Dedifferentiated amniotic fluid mesenchymal stem cell (primary cell): ENCODE measurements at regions not wholly inside any gene's neighbourhood (a gene's known extent, or its start where the extent isn't known, plus 50 kb on each side); places are given as distances from the start of the nearest gene placed in this dataset.
"Not testable (repeated sequence)": the region's sequence is repeated elsewhere in the genome, so short reads cannot be mapped to it uniquely, and the experiment has no call there.

ENCODE experiments used
- DNase-seq: peaks from one replicate; pipeline ENCODE4 v3.0.0-alpha.2; 2016; ENCODE audit errors: extremely low spot score

- no peak for DNase-seq
Observed at GRCh38 chr3:83251490-83251889, 1490.0 kb upstream of the GBE1 start.

- no peak for DNase-seq
Observed at GRCh38 chr3:83250613-83251012, 1489.2 kb upstream of the GBE1 start.

- no peak for DNase-seq
Observed at GRCh38 chr3:83248454-83248853, 1487.0 kb upstream of the GBE1 start.

- DNase-seq = no peak
Observed at GRCh38 chr3:83235180-83235814, 1473.9 kb upstream of the GBE1 start.

GRCh38 chr3:83233715-83234114, 1472.3 kb upstream of the GBE1 start:
- DNase-seq = no peak

GRCh38 chr3:83230841-83231240, 1469.4 kb upstream of the GBE1 start:
- DNase-seq = no peak

GRCh38 chr3:83230376-83230775, 1468.9 kb upstream of the GBE1 start:
- no peak for DNase-seq

GRCh38 chr3:83226751-83227150, 1465.3 kb upstream of the GBE1 start:
- DNase-seq = no peak

GRCh38 chr3:83224101-83224868, 1462.8 kb upstream of the GBE1 start:
- no peak for DNase-seq

GRCh38 chr3:83218383-83219200, 1457.1 kb upstream of the GBE1 start:
- no peak for DNase-seq

- not testable (repeated sequence) for DNase-seq
Observed at GRCh38 chr3:83217595-83218118, 1456.2 kb upstream of the GBE1 start.

GRCh38 chr3:83216919-83217594, 1455.6 kb upstream of the GBE1 start:
- no peak for DNase-seq

GRCh38 chr3:83195243-83195642, 1433.8 kb upstream of the GBE1 start:
- DNase-seq = no peak

GRCh38 chr3:83193526-83193925, 1432.1 kb upstream of the GBE1 start:
- DNase-seq = no peak

GRCh38 chr3:83189634-83190033, 1428.2 kb upstream of the GBE1 start:
- DNase-seq = no peak

- no peak for DNase-seq
Observed at GRCh38 chr3:83169473-83169872, 1408.0 kb upstream of the GBE1 start.

- DNase-seq = no peak
Observed at GRCh38 chr3:83150896-83151295, 1389.5 kb upstream of the GBE1 start.

- no peak for DNase-seq
Observed at GRCh38 chr3:83140983-83141382, 1379.5 kb upstream of the GBE1 start.

- DNase-seq = no peak
Observed at GRCh38 chr3:83131236-83131635, 1369.8 kb upstream of the GBE1 start.

GRCh38 chr3:83122774-83123350, 1361.4 kb upstream of the GBE1 start:
- no peak for DNase-seq

- DNase-seq = no peak
Observed at GRCh38 chr3:83093222-83093572, 1331.8 kb upstream of the GBE1 start.
